CD4-positive, alpha-beta T cell treated with Interleukin-15 for 1 hour (primary cell): ENCODE measurements at regions not wholly inside any gene's neighbourhood (a gene's known extent, or its start where the extent isn't known, plus 50 kb on each side); places are given as distances from the start of the nearest gene placed in this dataset.

Experiments used
- DNase-seq: peaks from one replicate; pipeline ENCODE4 v3.0.0-alpha.2; 2020

- no peak for DNase-seq
These were observed 132.3 kb downstream of the CRYBB2 start for GRCh38 chr22:25351631-25352293.

- DNase-seq: no peak
These were observed 132.8 kb downstream of the CRYBB2 start for GRCh38 chr22:25352294-25352680.

DNA sequence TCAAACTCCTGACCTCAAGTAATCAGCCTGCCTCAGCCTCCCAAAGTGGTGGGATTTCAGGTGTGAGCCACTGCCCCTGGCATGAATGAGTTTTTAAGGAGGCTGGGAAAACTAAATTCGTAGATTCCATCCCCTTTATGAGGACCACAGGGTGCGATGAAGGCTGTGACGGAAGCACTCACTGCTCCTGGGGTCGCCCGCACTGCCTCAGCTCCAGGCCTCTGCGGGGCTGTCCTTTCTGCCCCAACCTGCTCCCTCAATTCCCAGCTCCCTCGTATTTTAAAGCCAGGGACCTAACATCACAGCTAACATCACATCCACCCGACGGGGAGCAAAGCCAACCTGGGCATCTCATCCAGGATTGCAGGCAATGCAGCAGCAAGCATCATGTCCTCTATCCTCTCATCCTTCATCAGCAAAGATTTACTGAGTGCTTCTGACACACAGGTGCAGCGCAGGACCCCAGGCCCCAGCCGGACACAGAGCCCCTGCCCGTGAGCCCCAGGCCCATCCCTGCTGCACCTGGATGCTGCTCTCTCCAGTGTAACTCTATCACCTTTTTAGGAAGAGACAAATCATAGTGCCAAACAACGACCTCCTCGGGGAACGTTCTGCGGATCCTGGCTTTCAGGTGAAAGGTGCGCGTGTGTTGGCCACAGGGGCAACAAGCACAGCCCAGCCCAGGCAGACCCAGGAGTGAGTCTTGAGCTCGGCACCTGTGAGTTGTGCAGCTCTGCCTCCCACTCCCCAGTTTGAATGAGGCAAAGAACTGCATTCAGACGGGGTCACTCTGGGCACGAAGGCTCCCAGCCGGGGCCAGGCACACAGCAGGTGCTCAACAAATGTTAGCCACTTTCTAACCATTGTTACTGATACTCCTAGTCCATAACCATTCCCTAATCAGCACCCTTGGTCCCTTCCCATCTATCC, 134.3 kb downstream of the CRYBB2 start:
- DNase-seq: no peak

- DNase-seq: no peak
These were observed 135.0 kb downstream of the CRYBB2 start for GRCh38 chr22:25354456-25354855.

DNA sequence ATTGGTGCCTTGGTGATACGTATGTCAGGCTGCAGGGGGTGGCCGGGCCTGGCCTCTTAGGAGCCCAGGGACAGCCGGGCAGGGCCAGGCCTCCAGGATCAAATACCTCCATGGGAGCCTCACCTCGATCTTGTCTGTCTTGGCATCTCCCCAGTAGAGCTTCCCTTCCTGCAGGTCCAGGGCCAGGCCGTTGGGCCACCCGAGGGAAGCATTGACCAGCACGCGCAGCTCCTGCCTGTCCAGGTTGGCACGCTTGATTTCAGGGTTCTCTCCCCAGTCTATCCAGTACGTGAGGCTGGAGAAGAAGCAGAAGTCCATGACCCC, 137.7 kb downstream of the CRYBB2 start:
- DNase-seq: no peak

DNA sequence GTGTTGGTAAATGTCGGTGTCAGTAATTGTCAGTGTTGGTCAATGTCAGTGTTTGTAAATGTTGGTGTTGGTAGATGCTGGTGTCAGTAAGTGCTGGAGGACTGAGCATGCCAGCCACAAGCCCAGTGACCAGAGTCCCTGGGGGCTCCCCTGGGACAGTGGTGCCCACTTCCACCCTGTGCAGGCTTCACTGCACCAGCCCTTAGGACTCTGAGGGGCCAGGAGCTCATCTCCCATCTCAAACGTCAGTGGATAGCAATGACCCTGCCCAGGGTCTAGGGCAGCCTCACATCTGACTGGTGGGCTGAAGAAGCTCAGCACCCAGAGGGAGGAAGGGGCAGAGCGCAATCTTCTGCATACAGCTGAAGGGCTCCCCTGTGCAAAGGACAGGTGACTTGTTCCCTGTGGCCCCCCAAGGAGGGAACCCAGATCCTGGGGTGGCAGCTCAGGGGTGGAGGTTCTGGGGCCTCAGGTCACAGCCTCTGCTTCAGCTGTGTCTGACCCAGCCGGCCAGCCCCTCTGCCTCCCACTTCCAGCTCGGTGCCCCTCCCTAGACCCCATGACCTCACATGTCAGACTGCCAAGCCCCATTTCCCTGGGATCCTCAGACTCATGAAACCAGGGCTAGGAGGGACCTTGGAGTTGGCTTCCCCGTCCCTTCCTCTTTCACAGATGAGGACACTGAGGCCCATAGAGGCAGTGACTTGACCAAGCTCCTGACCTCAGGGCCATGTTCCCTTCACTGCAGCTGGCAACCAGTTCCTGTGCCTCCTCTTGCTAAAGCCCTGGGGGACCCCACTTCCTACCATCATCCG, 138.4 kb downstream of the CRYBB2 start:
- no peak for DNase-seq

DNA sequence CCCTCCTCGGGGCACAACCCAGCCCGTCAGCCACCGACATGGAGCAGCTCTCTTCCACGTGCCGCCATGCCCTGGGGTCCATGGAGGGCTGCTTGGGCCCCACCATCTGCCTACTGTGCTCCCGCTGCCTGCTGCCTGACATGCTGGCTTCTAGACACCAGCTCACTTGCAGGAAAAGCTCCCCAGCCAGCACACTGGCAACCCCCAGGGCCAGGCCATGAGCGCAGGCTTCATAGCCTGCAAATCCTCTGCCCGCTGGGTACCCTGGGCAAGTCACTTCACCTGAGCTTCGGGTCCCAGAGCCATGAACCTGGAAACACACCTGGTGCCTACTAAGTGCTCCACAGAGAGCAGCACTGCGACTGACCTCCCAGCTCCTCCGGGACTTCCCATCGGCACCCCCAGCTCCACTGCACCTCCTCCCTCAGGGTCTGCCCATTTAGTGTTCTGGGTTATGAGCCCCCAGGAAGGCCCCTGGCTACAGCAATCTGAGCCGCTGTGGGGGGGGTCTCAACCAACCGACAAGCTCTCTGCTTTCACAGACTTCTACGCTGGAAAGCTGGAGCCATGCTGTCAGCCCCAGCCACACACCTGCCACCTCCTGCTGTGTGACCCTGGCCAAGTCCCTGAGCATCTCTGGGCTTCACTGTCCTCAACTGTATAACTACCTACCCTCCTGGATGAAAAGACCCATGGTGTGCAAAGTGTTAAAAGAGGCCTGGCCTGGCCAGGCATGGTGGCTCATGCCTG, 139.2 kb downstream of the CRYBB2 start:
- DNase-seq: no peak

DNA sequence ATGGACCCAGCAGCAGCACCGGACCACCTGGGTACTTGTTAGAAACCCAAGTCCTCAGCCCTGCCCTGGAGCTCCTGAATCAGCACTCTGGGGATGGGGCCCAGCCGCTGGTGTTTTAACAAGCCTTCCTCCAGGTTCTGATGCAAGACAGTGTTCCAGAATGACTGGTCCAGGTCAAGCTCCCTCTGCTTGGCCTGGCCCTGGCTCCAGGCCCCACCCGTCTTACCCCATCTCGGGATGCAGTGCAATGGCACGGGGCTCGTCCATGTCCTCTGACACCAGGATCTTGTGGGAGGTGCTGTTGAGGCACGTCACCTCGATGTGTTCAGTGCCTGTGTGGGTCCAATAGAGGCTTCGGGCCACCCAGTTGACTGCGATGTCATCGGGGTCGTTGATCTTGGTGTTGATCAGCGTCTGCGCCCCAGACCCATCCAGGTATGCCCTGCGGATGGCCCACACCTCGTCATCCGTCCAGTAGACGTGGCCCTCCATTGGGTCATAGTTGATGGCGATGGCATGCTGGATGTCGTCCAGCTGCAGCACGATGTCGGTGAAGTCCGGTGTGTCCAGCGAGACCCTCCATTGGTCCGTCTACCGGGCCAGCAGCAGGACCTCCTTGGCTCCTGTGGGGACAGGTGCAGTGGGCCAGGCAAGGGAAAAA, 140.3 kb downstream of the CRYBB2 start:
- no peak for DNase-seq

DNA sequence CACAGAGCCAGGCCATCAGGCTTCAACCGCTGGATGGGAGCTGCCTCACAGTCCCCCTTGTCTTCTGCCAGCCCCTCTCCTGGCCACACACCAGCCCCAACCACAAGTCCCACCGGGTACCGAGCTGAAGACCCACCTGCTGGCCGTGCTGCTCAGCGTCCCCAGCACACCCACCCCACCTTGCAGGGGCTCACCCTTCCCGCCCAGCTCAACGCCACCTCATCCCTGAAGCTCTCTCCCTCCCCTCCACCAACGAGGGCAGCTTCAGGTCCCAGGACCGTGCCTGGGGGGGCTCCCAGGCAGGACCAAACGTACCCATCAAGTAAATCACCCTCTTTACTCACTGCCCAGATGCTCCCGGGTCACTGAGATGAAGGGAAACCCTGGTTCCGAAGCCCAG, 141.0 kb downstream of the CRYBB2 start:
- no peak for DNase-seq

DNA sequence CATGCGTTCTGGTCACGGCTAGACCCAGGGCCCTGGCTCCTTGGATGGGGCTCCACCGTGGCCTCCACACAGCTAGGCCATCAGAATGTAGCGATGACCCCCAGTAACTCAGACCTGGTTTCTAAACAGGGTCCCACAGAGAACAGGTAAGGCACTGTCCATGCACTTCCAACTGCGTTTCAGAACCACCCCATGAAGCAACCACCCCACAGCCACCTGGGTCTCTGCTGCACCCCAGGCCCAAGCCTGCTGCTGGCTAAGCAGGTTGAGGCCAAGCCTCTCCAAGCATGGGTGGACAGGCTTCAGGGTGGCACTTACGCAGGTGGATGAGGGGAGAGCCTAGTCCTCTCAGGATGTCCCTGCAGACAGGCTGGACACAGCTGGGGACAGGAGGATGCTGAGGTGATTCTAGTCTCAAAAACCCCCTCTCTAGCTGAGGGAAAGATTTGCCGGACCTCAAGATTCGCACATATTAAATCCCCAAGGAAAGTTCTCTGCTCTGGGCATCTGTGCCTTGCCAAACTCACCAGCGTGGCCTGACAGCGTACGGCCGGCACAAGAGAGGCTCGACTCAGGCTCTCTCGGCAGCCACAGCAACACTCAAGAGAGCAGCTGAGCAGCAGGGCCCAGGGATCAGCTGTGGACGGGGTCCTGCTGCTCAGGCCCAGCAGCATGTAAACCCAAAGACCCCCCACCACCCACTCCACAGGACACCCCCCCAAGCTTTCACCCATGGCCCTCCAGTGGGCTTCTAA, 141.6 kb downstream of the CRYBB2 start:
- DNase-seq: no peak

DNA sequence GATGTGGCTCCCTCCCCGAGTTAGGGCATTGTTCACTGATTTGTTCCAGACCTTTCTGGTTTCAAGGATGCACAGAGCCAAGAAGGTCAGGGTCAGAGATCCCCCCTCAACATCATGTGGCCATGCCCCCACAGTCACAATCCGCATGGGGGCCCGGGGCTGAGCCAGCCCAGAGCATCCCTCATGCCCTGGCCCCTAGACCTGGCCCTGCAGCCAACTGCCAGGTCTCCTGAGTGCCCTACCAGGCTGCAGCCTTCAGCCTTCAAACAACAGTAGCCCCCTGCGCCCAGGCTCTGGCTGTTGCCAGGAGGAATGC, 142.4 kb downstream of the CRYBB2 start:
- DNase-seq: no peak

GRCh38 chr22:25362215-25362882, 142.9 kb downstream of the CRYBB2 start:
- DNase-seq: peak; percentile 44

DNA sequence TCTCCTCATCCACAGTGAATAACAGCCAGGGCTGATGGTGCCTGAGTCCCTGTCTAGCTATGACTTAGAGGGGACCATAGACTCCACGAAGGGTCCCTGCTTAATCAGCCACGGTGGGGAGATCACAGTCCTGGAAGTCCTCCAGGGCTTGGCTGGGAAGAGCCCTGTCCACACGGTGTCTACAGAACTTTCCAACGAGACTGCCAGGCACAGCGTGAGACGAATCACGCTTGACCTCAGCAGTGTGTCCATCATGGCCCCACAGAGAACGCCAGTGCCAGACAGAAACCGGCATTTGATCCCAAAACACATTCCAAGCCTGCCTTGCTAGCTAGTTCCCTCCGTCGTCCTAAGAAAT, 143.4 kb downstream of the CRYBB2 start:
- no peak for DNase-seq

DNA sequence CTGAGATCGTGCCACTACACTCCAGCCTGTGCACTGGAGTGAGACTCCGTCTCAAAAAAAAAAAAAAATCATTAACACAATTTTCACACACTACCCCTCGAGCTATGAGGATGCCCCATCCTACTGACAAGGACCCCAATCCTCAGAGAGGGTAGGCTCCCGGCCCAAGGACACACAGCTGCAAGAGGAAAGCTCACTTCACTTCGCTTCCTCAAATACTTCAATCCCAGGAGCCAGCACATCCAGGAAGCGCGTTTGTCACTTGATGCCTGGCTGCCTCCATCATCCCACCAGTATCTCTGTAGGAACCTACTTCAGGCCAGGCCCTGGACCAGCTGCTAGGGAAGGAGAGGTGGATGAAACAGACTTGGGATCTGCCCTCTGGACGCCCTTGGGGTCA, 144.0 kb downstream of the CRYBB2 start:
- DNase-seq: no peak

DNA sequence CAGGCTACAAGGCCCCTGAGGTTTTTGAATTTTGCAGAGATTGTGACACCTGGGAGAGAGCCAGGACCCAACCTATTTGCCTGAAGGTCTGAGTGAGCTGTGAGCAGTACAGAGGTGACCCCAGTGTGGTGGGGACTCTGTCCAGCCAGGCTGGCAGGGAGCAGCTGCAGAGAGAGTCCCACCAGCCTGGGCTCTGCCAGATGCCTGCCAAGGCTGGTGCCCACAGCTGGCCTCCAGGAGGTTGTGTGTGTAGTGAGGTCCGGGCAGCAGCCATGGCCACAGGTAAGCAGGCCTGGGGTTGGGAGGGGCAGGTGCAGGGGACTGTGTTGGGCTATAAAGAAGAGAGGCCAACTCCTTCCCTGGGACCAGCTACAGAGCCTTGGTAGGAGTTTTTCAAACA, 144.8 kb downstream of the CRYBB2 start:
- no peak for DNase-seq

DNA sequence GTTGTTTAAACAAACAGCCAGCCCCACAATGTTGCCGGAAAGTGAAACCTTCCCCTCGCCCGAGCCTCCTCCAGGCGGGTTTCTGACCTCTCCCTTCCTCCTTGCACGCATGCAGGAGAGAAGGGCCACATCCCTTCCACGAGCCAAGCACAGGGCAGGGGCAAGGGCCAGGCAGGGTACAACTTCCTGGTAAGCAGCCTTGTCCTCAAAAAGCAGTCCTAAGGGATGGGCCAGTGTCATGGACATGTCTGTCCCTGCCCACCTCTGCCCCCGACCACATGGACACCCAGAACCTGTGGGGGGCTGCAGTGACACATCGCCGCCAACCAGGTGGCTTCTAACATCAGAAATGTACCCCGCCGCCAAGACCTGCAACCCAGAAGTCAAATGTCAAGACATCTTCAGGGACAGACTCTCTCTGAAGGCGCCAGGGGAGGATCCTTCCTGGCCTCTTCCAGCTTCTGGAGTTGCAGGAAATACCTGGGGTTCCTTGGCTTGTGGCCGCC, 145.3 kb downstream of the CRYBB2 start:
- DNase-seq: no peak

- no peak for DNase-seq
These were observed 146.2 kb downstream of the CRYBB2 start for GRCh38 chr22:25365491-25366261.

DNA sequence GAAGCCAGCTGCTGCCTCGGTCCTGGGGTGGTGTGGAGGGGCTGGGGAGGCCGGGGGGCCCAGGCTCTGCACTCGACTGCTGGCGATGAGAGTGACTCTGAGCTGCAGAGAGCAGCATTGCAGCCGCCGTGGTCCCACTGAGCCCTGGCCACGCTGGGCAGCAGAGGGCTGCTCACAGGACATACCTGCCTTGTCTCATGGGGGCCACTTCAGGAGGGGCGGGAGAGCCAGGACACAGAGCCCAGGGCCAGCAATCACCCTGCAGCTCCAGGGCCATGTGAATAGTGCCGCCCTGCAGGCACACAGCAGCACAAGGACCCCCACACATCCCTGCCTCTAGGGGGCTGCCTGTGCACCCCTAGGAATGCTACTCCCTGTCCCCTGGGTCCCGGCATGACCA, 147.0 kb downstream of the CRYBB2 start:
- no peak for DNase-seq

GRCh38 chr22:25366876-25367466, 147.5 kb downstream of the CRYBB2 start:
- DNase-seq: no peak

GRCh38 chr22:25367756-25368155, 148.3 kb downstream of the CRYBB2 start:
- no peak for DNase-seq
